ENCODE measurements at regions not wholly inside any gene's neighbourhood (a gene's known extent, or its start where the extent isn't known, plus 50 kb on each side); places are given as distances from the start of the nearest gene placed in this dataset.

DNA sequence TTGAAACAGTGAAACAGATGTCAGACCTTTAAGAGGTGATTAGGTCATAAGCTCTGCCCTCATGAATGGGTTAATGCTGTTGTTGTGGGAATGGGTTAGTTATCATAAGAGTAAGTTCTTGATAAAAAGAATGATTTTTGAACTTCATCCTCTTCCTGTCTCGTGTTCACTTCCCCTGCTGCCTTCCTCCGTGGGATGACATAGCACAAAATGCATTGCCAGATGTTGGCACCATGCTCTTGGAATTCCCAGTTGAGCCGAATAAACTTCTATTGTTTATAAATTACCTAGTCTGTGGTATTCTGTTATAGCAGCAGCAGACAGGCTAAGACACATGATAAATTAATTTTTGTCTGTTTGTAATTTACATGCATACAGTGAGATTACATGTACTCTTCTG lies 112.0 kb upstream of the LRRC7 start:
- no peak overlapping the region for H3K4me3 ChIP-seq
- no peaks in the 10 kb centered on the region for H3K36me3 ChIP-seq (ENCODE audit: low read depth)
- no peaks in the 10 kb centered on the region for H3K4me1 ChIP-seq (ENCODE audit: low read depth)
- TF ChIP-seq, protein P1, sequence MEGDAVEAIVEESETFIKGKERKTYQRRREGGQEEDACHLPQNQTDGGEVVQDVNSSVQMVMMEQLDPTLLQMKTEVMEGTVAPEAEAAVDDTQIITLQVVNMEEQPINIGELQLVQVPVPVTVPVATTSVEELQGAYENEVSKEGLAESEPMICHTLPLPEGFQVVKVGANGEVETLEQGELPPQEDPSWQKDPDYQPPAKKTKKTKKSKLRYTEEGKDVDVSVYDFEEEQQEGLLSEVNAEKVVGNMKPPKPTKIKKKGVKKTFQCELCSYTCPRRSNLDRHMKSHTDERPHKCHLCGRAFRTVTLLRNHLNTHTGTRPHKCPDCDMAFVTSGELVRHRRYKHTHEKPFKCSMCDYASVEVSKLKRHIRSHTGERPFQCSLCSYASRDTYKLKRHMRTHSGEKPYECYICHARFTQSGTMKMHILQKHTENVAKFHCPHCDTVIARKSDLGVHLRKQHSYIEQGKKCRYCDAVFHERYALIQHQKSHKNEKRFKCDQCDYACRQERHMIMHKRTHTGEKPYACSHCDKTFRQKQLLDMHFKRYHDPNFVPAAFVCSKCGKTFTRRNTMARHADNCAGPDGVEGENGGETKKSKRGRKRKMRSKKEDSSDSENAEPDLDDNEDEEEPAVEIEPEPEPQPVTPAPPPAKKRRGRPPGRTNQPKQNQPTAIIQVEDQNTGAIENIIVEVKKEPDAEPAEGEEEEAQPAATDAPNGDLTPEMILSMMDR (IDR thresholded peaks at IDR 0.05): no peak
- DNase-seq (no peak), ATAC-seq (no peak)
- intact Hi-C loops (cut with DNase I, micrococcal nuclease): no loop called here
- no peaks in the 10 kb centered on the region for H3K9me3 ChIP-seq

DNA sequence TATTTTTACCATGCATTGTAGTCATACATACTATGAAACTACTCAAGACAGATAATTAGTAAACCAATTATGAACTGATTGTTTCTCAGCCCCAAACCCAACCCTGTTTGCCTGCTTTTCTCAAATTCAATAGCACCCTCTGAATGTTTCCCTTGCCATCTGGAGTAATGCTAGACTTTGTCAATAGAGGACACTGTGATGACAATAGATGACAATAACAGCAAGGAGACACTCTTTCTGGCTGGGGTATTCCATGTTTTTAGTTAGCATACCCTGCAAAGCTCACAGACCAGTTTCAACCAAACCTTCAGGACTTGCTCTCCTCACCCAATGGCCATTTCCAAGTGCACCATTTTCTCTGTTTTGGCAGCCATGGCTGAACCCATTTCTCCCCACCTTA lies 108.5 kb upstream of the LRRC7 start:
- H3K4me3 ChIP-seq: no peak overlapping the region
- H3K36me3 ChIP-seq (ENCODE audit: low read depth): no peaks in the 10 kb centered on the region
- TF ChIP-seq, protein P1 (IDR thresholded peaks at IDR 0.05): no peak
- DNase-seq (no peak), ATAC-seq (no peak)
- no peaks in the 10 kb centered on the region for H3K4me1 ChIP-seq (ENCODE audit: low read depth)
- H3K9me3 ChIP-seq: no peaks in the 10 kb centered on the region
- intact Hi-C loops (cut with DNase I, micrococcal nuclease): no loop called here

DNA sequence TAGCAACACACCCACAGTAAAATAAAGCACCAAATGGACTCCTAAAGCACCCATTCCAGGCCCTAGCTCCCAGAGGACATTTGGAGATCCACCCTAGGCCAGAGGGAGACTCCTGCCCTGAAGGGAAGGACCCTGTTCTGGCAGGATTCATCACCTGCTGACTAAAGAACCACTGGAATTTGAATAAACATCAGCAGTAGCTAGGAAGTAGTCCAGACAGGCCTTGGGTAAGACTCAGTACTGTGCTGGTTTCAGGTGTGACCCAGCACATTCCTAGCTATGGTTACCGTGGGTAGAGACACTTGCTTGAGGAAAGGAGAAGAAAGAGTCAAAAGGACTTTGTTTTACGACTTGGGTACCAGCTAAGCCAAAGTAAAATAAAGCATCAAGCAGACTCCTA lies 92.7 kb upstream of the LRRC7 start:
- intact Hi-C loops (cut with DNase I, micrococcal nuclease): no loop called here
- no peak for DNase-seq
- no peak for ATAC-seq

DNA sequence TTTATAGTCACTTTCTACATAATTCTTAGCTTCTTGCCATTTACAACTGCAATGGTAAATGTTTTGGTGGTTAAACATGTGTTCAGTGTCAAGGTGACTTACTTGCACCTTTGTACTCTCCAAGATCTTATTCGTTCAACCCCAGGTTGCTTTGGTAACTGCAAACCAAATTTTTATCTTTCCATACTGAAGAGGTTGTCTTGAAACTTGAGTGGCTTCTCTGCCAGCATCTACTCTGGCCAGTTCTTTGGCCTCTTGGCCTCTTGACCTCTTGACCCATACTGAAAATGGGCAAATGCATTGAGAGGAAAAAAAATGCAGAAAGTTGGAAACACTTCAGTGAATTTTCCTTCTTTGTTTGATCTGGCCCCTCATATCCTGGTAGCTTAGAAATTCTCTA lies 88.0 kb upstream of the LRRC7 start:
- H3K36me3 ChIP-seq (ENCODE audit: low read depth): no peaks in the 10 kb centered on the region
- DNase-seq (no peak), ATAC-seq (no peak)
- no peaks in the 10 kb centered on the region for H3K9me3 ChIP-seq
- intact Hi-C loops (cut with DNase I, micrococcal nuclease): no loop called here
- TF ChIP-seq, protein P1 (IDR thresholded peaks at IDR 0.05): no peak
- H3K4me1 ChIP-seq (ENCODE audit: low read depth): no peaks in the 10 kb centered on the region
- H3K4me3 ChIP-seq: no peak overlapping the region

More for the DNA sequence above, 92.7 kb upstream of the LRRC7 start:
- TF ChIP-seq, protein P1 (IDR thresholded peaks at IDR 0.05): no peak
- Histone ChIP-seq H3K4me3 (no peak overlapping the region), H3K36me3 (ENCODE audit: low read depth) (no peaks in the 10 kb centered on the region), H3K4me1 (ENCODE audit: low read depth) (no peaks in the 10 kb centered on the region), H3K9me3 (no peaks in the 10 kb centered on the region)

DNA sequence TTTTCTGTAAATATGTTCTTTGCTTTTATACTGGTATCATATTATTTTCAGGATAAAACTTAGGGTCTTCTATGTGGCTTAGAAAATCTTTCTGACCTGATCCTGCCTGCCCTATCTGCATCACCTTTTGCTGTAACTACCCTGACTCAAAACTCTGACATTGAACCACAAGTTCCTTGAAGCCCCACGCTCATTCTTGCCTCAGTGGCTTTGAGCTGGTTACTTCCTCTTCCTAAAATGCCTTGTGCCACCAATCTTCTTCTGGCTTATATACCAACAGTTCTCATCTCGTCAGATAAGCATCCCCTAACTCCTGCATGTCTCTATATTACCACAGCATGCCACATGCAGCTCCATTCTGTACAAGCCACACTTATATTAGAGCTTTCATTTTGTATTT lies 84.5 kb upstream of the LRRC7 start:
- TF ChIP-seq, protein P1 (IDR thresholded peaks at IDR 0.05): no peak
- Histone ChIP-seq H3K4me1 (ENCODE audit: low read depth) (no peaks in the 10 kb centered on the region), H3K36me3 (ENCODE audit: low read depth) (no peaks in the 10 kb centered on the region), H3K9me3 (no peaks in the 10 kb centered on the region), H3K4me3 (no peak overlapping the region)
- intact Hi-C loops (cut with DNase I, micrococcal nuclease): no loop called here
- ATAC-seq: no peak
- DNase-seq: no peak

DNA sequence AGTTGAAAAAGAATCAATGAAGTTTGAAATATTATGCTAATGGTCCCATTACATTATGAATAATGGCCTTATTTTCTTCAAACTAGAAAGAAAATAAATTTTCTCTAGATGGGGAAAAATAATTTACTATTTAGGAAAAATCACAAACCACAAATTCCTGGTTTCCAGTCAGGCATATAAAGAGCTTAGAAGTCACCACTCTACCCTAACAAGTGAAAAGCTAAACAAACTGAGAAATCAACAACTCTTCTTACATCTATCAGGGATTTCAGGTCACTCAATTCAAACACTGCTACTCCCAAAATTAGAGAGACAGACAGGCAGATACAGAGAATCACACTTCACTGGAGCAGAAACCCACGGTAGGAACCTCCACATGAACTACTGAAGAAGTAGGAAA lies 82.1 kb upstream of the LRRC7 start:
- Histone ChIP-seq H3K36me3 (ENCODE audit: low read depth) (no peaks in the 10 kb centered on the region), H3K4me1 (ENCODE audit: low read depth) (no peaks in the 10 kb centered on the region), H3K9me3 (no peaks in the 10 kb centered on the region), H3K4me3 (no peak overlapping the region)
- no peak for DNase-seq
- TF ChIP-seq, protein P1 (IDR thresholded peaks at IDR 0.05): no peak
- intact Hi-C loops (cut with DNase I, micrococcal nuclease): no loop called here
- ATAC-seq: no peak

All from mucosa of descending colon (tissue), 3 donors.